CD4-positive, alpha-beta T cell (primary cell): ENCODE measurements at regions not wholly inside any gene's neighbourhood (a gene's known extent, or its start where the extent isn't known, plus 50 kb on each side); places are given as distances from the start of the nearest gene placed in this dataset.

ENCODE experiments used
- ATAC-seq: fragments of 200-7000 bp; cut with Tn5 transposase; one replicate; pipeline ENCODE4 v1.10.0; 2022; ENCODE audit warnings: mild to moderate bottlenecking; ENCODE audit not compliant: poor library complexity
- CTCF ChIA-PET: fragments of 350-600 bp; sonication (Branson Sonifier 250); formaldehyde crosslinking; loops from one replicate; lab custom pipeline; 2021; ENCODE audit warnings: antibody characterized with exemption, inconsistent platforms; lab: Charles Lee
- POLR2A ChIA-PET: fragments of 350-600 bp; sonication (Branson Sonifier 250); formaldehyde crosslinking; loops from one replicate; lab custom pipeline; 2021; ENCODE audit warnings: antibody characterized with exemption, inconsistent platforms; lab: Charles Lee
- DNase-seq, 14 experiments: peaks; one replicate each; pipeline ENCODE4 v3.0.0-alpha.2; 2013 to 2020; ENCODE audit warnings: mixed read lengths in 2 of 14
- H3K27ac ChIP-seq, 2 donors: one replicate each; pipeline versions ENCODE4 v1.5.1 to v1.7.0; 2013; ENCODE audit warnings: low read length in 2 of 2, low read depth in 1 of 2, mild to moderate bottlenecking in 1 of 2
- H3K27me3 ChIP-seq, 2 experiments: 1 replicate in 1 of 2; 2 replicates in 1 of 2; pipeline versions ENCODE4 v1.6.1 to v1.7.0; 2013; ENCODE audit warnings: low read length in 2 of 2, control low read depth in 1 of 2, mild to moderate bottlenecking in 1 of 2, moderate library complexity in 1 of 2; ENCODE audit not compliant: insufficient read depth in 2 of 2, control insufficient read depth in 1 of 2
- H3K36me3 ChIP-seq: one replicate; pipeline ENCODE4 v1.6.1; 2013; ENCODE audit warnings: low read length, control low read depth; ENCODE audit not compliant: insufficient read depth
- H3K4me1 ChIP-seq: one replicate; pipeline ENCODE4 v1.6.1; 2013; ENCODE audit warnings: low read length, control low read depth; ENCODE audit not compliant: insufficient read depth
- H3K4me3 ChIP-seq: one replicate; pipeline ENCODE4 v1.5.1; 2013; ENCODE audit warnings: mild to moderate bottlenecking, low read length, moderate library complexity
- H3K9me3 ChIP-seq, 2 experiments: 1 replicate in 1 of 2; 2 replicates in 1 of 2; pipeline versions ENCODE4 v1.6.1 to v1.7.0; 2013; ENCODE audit warnings: low read length in 2 of 2, mild to moderate bottlenecking in 2 of 2, control low read depth in 1 of 2, moderate library complexity in 1 of 2; ENCODE audit not compliant: control insufficient read depth in 1 of 2, insufficient read depth in 1 of 2
- H3K27ac Mint-ChIP-seq: one replicate; pipeline ENCODE4 v1.8.0; 2020; ENCODE audit warnings: mixed read lengths
- H3K27me3 Mint-ChIP-seq: one replicate; pipeline ENCODE4 v1.8.0; 2021; ENCODE audit warnings: mixed read lengths
- H3K36me3 Mint-ChIP-seq: one replicate; pipeline ENCODE4 v1.8.0; 2021; ENCODE audit warnings: low read depth, mixed read lengths
- H3K4me1 Mint-ChIP-seq: one replicate; pipeline ENCODE4 v1.8.0; 2021; ENCODE audit warnings: low read depth, mixed read lengths
- H3K4me3 Mint-ChIP-seq: one replicate; pipeline ENCODE4 v1.8.0; 2020; ENCODE audit warnings: mild to moderate bottlenecking, mixed read lengths
- H3K9me3 Mint-ChIP-seq: one replicate; pipeline ENCODE4 v1.8.0; 2020; ENCODE audit warnings: mixed read lengths
- CTCF ChIP-seq: fragments of 200-600 bp; IDR thresholded peaks from one replicate; pipeline ENCODE4 v1.8.0; 2022; ENCODE audit warnings: antibody characterized with exemption, mild to moderate bottlenecking
- intact Hi-C, 2 experiments: fragments of 100-400 bp; cut with DNase I in 1 of 2; cut with micrococcal nuclease in 1 of 2; formaldehyde crosslinking; loops; one replicate each; pipeline versions ENCODE4 v1.15.1 to v1.9.0; 2023 to 2025; cut with DNase I, micrococcal nuclease

GRCh38 chr22:48264586-48264985, 1502.1 kb downstream of the TBC1D22A start:
- Mint-ChIP-seq H3K27me3 (peaks cover 4% of the 10 kb centered on the region), H3K36me3 (no peaks in the 10 kb centered on the region), H3K9me3 (no peaks in the 10 kb centered on the region), H3K4me3 (no peak overlapping the region), H3K4me1 (no peaks in the 10 kb centered on the region), H3K27ac (no peak overlapping the region)
- ATAC-seq: no peak
- Histone ChIP-seq H3K4me3 (no peak overlapping the region), H3K9me3 (peaks cover 0 to 16% of the 10 kb centered on the region in 2 experiments), H3K4me1 (no peaks in the 10 kb centered on the region), H3K27ac (no peak overlapping the region), H3K27me3 (no peaks in the 10 kb centered on the region), H3K36me3 (no peaks in the 10 kb centered on the region)
- TF ChIP-seq CTCF: no peak
- intact Hi-C loops: no loop called here
- DNase-seq: no peak
- ChIA-PET CTCF (no interaction called here), POLR2A (no interaction called here)

- Histone ChIP-seq H3K4me3 (no peak overlapping the region), H3K4me1 (no peaks in the 10 kb centered on the region), H3K27ac (no peak overlapping the region), H3K9me3 (peaks cover 0 to 13% of the 10 kb centered on the region in 2 experiments), H3K27me3 (no peaks in the 10 kb centered on the region), H3K36me3 (no peaks in the 10 kb centered on the region)
- TF ChIP-seq CTCF: no peak
- intact Hi-C loops: no loop called here
- H3K27me3 Mint-ChIP-seq: peaks cover 4% of the 10 kb centered on the region
- no peak overlapping the region for H3K4me3 Mint-ChIP-seq
- H3K27ac Mint-ChIP-seq: no peak overlapping the region
- ATAC-seq (no peak), DNase-seq (no peak)
- no peaks in the 10 kb centered on the region for H3K4me1 Mint-ChIP-seq
- ChIA-PET CTCF (no interaction called here), POLR2A (no interaction called here)
- H3K9me3 Mint-ChIP-seq: no peaks in the 10 kb centered on the region
- no peaks in the 10 kb centered on the region for H3K36me3 Mint-ChIP-seq
Measured at GRCh38 chr22:48263791-48264351, 1501.4 kb downstream of the TBC1D22A start.

GRCh38 chr22:48263431-48263765, 1500.9 kb downstream of the TBC1D22A start:
- Mint-ChIP-seq H3K9me3 (no peaks in the 10 kb centered on the region), H3K4me1 (no peaks in the 10 kb centered on the region), H3K27ac (no peak overlapping the region), H3K4me3 (no peak overlapping the region), H3K27me3 (peaks cover 4% of the 10 kb centered on the region), H3K36me3 (no peaks in the 10 kb centered on the region)
- no peak overlapping the region for H3K4me3 ChIP-seq
- no peak overlapping the region for H3K27ac ChIP-seq
- H3K36me3 ChIP-seq: no peaks in the 10 kb centered on the region
- ChIA-PET CTCF (no interaction called here), POLR2A (no interaction called here)
- no peak for ATAC-seq
- no peaks in the 10 kb centered on the region for H3K4me1 ChIP-seq
- intact Hi-C loops: no loop called here
- no peak for DNase-seq
- H3K27me3 ChIP-seq: no peaks in the 10 kb centered on the region
- peaks cover 0 to 9% of the 10 kb centered on the region in 2 experiments for H3K9me3 ChIP-seq
- TF ChIP-seq CTCF: no peak
